GM21529 (cell line): ENCODE measurements at regions not wholly inside any gene's neighbourhood (a gene's known extent, or its start where the extent isn't known, plus 50 kb on each side); places are given as distances from the start of the nearest gene placed in this dataset.

Source experiments
- ATAC-seq: cut with Tn5 transposase; IDR thresholded peaks from one replicate; pipeline ENCODE4 v1.9.1; 2021; ENCODE audit not compliant: unreplicated experiment

DNA sequence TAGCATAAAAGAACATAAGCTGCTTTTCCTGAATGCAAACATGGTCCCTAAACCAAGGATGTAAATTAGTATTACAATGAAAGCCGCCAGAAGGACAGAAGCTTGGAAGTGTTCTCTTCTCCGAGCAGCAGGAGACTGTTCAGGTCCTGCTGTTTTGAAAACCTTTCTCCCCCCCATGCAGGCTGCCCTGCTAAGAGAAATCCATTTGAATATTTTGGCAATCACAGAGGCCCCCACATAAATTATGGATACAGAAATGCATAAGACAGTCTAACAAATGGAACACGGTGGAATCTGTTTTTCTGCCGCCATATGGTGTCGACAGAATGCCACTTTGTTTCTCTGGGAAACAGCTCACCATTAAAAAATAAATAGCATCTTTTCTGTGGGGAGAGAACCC, 600.4 kb upstream of the KLHL29 start:
- no peak for ATAC-seq

DNA sequence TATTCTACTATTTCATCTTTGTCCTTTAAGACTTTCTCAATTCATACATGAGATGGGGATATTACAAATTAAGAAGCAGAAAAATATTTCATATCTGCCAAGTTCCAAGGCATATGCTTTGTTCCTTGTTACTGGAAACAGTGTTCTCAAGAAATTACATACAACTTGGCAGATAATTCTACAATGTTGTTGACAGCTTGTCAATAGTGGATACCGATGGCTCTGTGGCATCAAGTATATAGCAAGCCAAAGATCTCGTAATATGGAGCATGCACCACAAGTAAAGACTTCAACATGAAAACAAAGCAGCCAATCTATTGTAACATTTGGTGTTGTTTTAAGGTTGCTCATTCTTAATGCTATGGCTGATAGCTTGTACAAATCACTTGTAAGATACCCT, 598.2 kb upstream of the KLHL29 start:
- no peak for ATAC-seq

DNA sequence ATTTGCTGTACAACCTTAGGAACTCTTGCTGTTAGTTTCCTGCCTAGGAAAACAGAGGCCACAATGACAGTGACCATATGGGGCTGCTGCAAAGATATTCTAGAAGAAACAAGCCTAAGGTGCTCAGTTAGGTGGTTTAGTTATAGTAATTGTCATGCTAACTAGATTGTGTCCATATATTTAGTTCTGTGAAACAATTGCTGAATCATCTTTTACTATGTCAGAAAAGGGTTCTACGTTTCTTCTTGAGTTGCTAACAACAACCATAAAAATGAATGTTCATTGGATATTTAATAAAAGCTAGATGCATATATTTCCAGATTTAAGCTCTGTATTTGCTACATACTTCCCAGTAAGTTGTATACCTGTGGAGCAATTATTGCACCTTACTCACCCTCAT, 597.2 kb upstream of the KLHL29 start:
- ATAC-seq: no peak

DNA sequence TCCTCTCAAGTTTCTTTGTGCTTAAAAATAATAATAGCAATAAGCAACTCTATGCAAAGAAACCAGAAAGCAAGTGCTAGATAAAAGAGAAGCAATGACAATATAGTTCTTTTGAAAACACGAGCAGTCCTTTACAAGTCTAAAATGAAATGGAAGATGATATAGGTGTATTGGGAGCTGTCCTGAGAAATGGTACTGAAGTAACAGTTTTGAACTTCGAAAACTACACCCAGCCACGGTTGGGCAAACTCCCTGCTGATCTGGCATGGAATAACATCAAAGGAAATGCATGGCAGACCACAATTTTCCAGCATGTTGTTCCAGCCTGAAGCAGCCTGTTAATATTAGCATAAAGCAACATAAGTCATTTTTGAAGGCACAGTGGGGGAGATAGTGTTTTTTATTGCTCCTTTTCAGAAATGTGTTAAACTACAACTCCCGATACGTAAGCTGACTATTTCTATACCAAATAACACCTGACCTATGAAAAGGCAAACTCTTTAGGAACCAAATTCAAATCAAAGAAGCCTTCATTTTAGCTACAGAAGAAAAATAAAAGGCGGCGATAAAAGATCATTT, 596.1 kb upstream of the KLHL29 start:
- no peak for ATAC-seq

DNA sequence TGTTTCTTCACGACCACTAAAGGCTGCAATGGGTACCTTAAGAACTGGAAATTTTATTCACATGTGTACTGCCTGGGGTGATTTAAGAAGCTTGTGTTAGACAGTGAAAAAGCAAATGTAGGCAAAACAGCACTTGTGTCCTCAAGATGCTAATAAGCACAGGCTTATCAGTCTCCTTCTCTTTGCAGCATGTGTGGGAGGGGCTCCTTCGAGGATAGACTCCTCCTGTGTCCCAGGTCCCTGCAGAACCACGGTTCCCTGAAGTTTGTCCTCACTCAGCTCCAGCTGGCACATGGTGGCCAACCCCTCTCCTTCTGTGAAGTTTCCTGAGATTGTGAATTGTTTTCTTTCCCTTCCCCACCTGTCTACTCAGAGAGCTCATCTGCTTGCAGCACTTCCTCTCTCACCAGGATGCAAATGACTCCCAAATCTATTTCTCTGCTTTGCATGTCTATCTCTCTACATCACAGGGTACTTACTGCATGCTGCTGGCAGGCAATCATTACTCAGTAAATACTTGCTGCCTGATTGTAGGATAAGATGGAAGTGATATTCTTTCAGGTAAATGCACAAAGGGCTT, 589.6 kb upstream of the KLHL29 start:
- no peak for ATAC-seq

DNA sequence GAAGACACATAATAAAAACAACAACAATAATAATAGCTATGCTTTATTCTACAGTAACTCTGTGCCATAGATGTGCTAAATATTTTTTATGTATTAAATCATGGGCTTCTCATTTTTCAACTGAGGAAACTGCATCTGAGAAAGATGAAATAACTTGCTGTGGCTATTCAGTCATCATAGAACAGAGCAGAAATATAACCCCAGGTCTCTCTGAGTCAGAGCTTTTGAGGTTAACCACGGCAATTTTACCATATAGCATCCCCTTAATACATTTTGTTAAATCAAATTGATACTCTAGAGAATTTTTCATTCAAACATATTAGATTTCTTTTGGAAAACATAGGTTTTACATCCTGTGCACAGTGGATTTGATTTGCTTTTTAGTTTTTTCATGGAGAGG, 586.6 kb upstream of the KLHL29 start:
- no peak for ATAC-seq

DNA sequence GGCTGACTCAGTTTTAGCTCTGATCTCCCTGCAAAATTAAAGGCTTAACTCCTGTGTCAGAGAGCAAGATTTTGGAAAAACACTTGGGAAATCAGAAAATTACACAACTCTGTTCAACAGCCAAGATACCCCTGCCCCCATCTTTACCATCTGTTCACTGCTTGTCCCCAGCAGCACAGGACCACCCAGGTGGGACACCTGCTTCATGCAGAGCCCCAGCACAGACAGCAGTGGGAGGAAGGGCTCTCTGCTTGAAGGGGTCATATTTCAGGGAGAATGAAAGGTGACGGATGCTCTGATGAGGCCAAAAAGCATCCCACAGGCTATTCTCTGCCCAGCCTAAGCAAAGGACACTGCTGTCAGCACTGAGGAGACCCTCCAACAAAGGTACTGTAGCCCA, 584.6 kb upstream of the KLHL29 start:
- ATAC-seq: no peak

DNA sequence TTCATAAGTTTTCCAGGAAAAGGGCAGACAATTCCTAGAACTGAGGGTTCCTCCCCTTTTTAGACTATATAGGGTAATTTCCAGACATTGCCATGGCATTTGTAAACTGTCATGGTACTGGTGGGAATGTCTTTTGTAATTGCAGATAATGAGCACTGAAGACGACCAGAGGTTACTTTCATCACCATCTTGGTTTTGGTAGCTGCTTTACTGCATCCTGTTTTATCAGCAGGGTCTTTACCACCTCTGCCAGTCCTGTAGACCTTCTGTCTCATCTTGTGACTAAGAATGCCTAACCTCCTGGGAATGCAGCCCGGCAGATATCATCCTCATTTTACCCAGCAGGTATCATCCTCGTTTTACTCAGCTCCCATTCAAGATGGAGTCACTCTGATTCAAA, 583.9 kb upstream of the KLHL29 start:
- no peak for ATAC-seq

DNA sequence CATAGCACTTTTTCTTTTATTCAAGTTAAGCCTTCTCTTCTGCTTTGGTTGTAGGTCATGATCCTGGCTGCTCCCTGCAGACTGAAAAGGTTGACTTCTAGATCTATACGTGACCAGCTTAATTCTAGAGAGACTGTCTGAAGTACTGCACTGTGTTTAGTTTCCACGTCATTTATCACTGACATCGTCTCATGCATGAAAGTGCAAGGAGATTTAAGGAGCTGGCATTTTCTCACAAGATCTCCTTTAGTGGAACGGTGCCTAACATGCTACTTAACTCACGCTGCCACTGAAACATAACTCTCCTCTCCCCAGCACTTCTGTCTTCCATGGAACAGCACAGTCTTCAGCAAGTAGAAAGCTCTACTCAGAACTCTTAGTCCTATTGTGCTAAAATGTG, 583.0 kb upstream of the KLHL29 start:
- no peak for ATAC-seq

DNA sequence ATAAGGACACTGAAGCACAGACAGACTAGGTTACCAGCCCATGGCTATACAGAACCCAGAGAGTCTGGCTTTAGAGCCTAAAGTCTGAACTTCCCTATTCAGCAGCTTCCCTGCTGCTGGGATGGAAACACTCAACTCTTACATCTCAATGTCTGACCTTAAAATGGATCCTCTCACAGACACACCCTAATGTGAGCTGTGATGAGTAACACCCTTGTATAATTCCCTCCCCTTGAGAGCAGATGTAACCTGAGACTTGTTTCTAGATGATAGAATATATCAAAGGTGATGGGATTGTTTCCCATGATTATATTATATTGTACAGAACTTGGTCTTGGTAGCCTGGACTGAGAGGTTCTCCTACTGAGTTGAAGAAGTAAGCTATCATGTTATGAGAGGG, 577.1 kb upstream of the KLHL29 start:
- ATAC-seq: no peak

DNA sequence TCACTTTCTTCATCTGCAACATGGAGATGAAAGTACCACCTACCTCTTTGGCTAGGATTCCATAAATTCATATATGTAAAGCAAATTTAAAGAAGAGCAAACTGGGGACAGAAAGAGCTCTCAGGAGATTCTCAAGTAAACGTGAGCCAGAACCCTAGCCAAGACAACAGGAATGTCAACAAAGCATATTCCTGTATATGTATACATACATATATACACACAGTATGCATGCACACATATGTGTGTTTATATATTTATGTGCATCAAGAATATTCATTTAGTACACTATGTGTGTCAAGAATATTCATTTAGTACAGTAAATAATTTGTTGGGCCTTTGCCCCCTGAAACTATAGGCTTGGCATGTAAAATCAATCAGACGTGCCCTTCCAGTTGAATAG, 574.4 kb upstream of the KLHL29 start:
- no peak for ATAC-seq

DNA sequence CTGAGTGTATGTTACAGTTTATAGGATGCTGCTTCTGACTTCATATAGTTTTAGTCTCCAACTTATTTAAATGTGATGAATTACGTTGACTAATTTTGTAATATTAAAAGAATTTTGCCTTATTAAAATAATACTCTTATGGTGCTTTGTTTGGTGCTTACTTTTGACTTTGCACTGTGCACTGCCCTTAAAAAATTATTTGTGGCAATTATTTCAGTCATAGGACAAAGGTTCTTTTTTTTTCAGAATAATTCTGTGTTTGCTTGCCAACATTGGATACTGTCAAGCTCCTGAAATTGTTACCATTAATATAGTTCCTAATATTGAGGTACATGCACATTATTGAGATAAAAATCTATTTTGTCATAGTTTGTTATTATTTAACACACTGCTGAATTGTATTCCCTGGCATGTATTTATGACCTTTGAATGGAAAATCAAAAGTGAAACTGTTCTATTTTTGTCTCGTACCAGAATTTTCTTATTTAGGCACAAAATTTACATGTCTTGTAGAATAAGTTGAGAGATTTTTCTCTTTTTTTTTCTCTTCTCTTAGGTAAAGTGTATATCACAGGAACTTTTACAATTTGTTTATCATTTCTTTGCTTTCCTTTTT, 572.8 kb upstream of the KLHL29 start:
- ATAC-seq: no peak

DNA sequence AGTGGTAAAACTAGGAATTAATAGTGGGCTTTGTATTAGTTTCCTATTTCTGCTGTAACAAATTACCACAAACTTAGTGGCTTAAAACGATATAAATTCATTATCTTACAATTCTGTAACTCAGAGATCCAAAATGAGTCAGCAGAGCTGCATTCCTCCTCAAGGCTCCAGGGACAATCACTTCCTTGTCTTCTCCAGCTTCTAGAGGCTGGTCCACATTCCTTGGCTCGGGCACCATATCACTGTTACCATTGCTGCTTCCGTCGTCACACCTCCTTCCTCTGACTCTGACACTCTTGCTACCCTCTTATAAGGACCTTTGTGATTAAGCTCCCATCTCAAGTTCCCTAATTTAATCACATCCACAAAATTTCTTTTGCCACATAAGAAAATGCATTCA, 567.8 kb upstream of the KLHL29 start:
- ATAC-seq: no peak

DNA sequence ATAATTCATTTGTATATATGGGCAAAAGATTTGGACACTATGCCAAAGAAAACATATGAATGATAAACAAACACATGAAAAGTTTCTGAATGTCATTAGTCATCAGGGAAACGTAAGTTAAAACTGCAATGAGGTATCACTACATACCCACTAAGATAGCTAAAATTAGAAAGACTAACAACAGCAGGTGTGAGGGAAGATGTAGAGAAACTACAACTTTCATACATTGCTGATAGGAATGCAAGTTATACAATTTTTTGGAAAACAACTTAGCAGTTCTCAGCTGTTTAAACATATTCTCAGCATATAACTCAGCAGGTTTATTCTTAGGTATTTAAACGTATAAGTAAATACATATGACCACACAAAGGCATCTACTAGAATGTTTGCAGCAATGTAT, 563.5 kb upstream of the KLHL29 start:
- ATAC-seq: no peak

DNA sequence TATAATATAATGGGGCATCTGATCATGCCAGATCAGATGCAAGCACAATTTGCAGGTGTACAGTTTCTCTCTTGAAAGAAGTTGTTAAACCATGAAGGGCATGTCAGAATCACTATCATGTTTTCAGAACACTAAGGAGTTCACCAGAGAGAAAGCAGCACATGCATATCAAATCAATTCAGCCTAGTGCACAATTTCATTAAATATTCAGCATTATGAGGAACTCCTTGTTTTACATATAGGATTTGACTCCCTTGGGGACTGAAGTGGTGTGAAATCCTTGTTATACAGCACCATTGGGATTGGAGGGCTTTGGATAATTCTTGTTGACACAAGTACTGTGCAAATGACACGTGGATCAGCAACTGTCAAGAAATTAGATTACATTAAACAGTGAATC, 562.1 kb upstream of the KLHL29 start:
- ATAC-seq: no peak

DNA sequence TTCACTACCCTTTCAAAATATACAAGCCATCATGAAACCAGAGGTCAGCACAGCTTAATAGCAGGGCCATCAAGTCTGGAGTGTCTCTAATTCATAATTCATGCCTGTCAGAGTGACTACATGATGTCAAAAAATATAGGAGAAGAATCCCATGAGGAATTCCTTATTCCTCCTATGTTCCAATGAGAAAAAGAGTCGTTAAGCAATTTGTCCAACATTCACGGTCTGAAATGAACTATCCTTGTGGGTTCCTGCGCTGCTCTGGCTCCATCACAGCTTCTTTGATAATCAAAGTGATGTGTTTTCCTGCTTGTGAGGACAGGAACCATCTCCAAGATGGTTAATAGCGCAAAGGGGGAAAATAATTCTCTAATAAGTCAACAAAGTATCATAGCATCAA, 560.4 kb upstream of the KLHL29 start:
- no peak for ATAC-seq

DNA sequence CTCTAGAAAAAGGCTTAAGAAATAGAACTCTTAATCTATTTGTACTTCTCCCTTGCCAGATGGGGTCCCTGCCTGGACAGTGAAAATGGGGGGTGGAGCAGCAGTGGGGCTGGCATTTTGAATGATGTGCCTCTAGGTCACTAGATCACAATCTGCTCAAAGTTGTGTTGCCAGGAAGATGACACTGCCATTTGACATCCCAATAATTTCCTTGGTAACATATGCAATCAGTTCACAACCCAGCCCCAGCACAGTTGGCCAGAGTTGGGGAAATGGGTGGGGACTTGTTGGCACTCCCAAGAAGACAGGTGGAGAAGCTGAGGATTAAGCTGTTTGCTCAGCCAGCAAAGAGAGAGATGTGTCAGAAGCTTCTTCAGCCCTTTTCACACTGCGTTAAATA, 558.3 kb upstream of the KLHL29 start:
- no peak for ATAC-seq

DNA sequence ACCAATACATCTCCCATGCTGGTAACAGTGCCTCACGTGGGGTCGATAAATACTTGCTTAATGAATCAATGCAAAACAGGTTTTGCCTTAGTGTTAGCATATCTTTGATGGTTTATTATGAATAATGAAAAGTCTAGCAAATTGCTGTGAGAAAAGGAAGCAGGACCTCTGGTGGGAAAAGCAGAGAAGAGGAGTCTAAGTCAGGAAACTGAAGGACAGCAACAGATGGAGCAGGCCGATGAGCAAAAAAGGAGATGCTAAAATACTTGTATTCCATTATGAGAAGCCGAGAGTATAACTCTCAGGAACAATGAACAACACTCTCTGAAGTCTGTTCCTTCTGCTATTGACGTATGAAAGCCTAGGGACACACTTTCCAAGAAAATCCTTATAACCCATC, 555.2 kb upstream of the KLHL29 start:
- ATAC-seq: no peak

DNA sequence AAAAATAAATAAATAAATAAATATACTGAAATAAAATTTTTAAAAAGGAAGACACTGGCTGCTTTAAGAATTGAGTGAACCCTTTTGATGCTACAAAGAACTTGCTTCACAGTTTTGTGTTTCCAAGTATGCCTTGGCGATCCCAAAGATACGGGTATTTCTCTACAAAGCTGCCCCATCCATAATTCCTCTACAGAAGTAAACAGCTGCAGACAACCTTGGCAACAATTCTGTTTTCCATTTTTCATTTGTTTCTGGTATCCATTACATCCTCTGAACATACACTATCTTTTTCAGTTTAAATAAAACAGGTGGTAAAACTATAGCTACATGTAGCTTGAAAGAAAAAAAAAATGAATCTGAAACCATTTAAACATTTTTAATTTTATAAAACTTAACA, 552.8 kb upstream of the KLHL29 start:
- ATAC-seq: no peak

DNA sequence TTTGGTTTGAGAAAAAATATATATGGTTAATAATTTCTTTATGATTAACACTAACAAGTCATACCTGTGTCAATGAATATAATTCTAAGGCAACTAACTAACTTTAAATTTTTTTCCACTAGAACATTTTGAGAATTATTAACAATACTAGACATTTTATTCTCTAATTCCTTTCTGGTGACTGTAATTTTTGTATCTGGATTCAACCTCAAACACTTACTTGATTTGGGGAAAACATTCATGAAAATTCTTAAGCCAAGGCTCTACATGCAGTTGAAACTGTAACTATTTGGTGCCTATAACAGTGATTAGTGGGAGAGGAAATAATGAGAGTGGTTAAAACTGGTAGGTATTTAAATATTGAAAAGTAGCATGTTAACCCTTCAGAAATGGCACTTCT, 546.5 kb upstream of the KLHL29 start:
- ATAC-seq: no peak

DNA sequence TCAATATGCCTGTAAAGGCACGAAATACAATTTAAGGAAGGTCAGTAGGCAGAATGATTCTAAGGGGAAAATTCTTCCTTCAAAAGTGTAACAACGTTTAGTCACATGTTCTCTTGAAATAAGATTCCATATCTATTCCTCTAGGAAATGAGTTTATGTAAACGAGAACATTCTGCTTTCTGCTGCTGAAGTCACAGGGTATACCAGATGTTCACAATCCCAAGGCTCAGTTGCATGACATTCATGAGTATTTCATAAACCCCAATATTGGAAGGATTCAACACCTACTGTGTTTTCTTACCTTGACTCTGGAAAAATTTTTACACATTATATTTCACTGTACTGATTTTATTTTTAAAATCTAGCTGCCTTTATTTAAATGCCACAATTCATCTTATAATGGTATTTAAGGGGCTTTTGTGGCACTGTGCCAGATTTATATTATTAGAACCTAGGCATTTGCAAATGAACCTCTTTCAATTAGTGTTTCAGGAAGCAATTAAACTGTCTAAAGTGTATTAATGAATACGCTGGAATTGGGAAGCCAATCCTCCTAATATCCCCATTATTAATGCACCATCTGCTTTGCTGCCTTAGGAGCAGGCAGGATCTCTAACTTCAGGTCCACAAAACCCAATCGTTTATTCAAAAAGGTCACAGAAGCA, 542.6 kb upstream of the KLHL29 start:
- no peak for ATAC-seq

DNA sequence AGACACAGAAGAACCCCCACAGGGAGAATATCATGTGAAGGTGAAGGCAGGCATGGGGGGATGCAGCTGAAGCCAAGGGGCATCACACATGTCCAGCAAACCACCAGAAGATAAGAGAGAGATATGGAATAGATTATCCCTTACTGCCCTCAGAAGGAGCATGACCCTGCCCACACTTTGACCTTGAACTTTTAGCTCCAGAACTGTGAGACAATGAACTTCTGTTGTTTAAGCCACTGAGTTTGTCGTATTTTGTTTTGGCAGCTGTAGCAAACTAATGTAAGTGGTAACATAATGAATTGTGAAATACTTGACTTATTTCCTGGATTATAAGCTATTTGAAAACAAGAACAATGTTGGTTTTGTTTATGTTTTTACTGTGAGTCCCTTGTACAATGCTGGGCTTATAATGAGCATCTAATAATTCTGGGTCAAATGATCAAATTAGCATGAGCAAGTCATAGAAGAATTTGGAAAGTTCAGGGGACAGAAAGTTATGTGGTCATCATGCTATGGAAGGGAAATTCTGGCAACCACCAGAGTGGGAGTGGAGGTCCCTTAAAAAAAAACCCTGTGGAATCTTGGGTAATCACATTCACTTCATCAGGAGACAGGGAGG, 541.0 kb upstream of the KLHL29 start:
- no peak for ATAC-seq
